Cardiac septum (tissue), 1 donor: ENCODE measurements at regions not wholly inside any gene's neighbourhood (a gene's known extent, or its start where the extent isn't known, plus 50 kb on each side); places are given as distances from the start of the nearest gene placed in this dataset.

Source experiments
- DNase-seq: peaks from one replicate; pipeline ENCODE4 v3.0.0-alpha.2; 2020; ENCODE audit warnings: low spot score
- intact Hi-C: fragments of 100-400 bp; cut with DNase I; formaldehyde crosslinking; loops from one replicate; pipeline ENCODE4 v1.14.0; 2022
- donor health status: DM: no; HTN: no; CAD: no.

- intact Hi-C loops: no loop called here
- DNase-seq: no peak
Measured at GRCh38 chr12:97259098-97259497, 203.5 kb upstream of the RMST start.

GRCh38 chr12:97260786-97261185, 201.8 kb upstream of the RMST start:
- DNase-seq: no peak
- intact Hi-C loops: no loop called here

GRCh38 chr12:97267166-97267565, 195.4 kb upstream of the RMST start:
- DNase-seq: no peak
- intact Hi-C loops: no loop called here

- intact Hi-C loops: no loop called here
Measured at GRCh38 chr12:97267594-97268202, 194.9 kb upstream of the RMST start.

GRCh38 chr12:97272471-97272870, 190.1 kb upstream of the RMST start:
- intact Hi-C loops: no loop called here
- DNase-seq: no peak

More at GRCh38 chr12:97267594-97268202, 194.9 kb upstream of the RMST start:
- no peak for DNase-seq

GRCh38 chr12:97274386-97274785, 188.2 kb upstream of the RMST start:
- DNase-seq: no peak
- intact Hi-C loops: no loop called here

- DNase-seq: no peak
- intact Hi-C loops: no loop called here
Measured at GRCh38 chr12:97275256-97275655, 187.3 kb upstream of the RMST start.

GRCh38 chr12:97275728-97276590, 186.6 kb upstream of the RMST start:
- intact Hi-C loops: no loop called here
- DNase-seq: no peak

GRCh38 chr12:97276661-97277429, 185.8 kb upstream of the RMST start:
- intact Hi-C loops: no loop called here
- DNase-seq: no peak

- no peak for DNase-seq
- intact Hi-C loops: no loop called here
Measured at GRCh38 chr12:97283297-97283696, 179.3 kb upstream of the RMST start.

GRCh38 chr12:97288531-97288930, 174.1 kb upstream of the RMST start:
- intact Hi-C loops: no loop called here

GRCh38 chr12:97292588-97292987, 170.0 kb upstream of the RMST start:
- intact Hi-C loops: no loop called here
- no peak for DNase-seq

More at GRCh38 chr12:97288531-97288930, 174.1 kb upstream of the RMST start:
- no peak for DNase-seq

- no peak for DNase-seq
- intact Hi-C loops: no loop called here
Measured at GRCh38 chr12:97293541-97293940, 169.1 kb upstream of the RMST start.

GRCh38 chr12:97299847-97300246, 162.8 kb upstream of the RMST start:
- intact Hi-C loops: loop anchor here (10.0 kb wide), 2 partner anchors 305 to 715 kb away; no protein-coding TSS in a partner anchor
- no peak for DNase-seq

- no peak for DNase-seq
- intact Hi-C loops: loop anchor here (10.0 kb wide), 2 partner anchors 306 to 716 kb away; no protein-coding TSS in a partner anchor
Measured at GRCh38 chr12:97300431-97300830, 162.2 kb upstream of the RMST start.

GRCh38 chr12:97300891-97301290, 161.7 kb upstream of the RMST start:
- intact Hi-C loops: loop anchor here (10.0 kb wide), 2 partner anchors 306 to 716 kb away; no protein-coding TSS in a partner anchor

GRCh38 chr12:97301576-97301975, 161.0 kb upstream of the RMST start:
- DNase-seq: no peak
- intact Hi-C loops: loop anchor here (10.0 kb wide), 2 partner anchors 307 to 717 kb away; no protein-coding TSS in a partner anchor

More at GRCh38 chr12:97300891-97301290, 161.7 kb upstream of the RMST start:
- DNase-seq: no peak

GRCh38 chr12:97305651-97306050, 157.0 kb upstream of the RMST start:
- no peak for DNase-seq
- intact Hi-C loops: loop anchor here (10.0 kb wide), 2 partner anchors 311 to 721 kb away; no protein-coding TSS in a partner anchor

- intact Hi-C loops: loop anchor here (10.0 kb wide), 2 partner anchors 311 to 721 kb away; no protein-coding TSS in a partner anchor
- DNase-seq: no peak
Measured at GRCh38 chr12:97306147-97306546, 156.5 kb upstream of the RMST start.
